ENCODE measurements at regions not wholly inside any gene's neighbourhood (a gene's known extent, or its start where the extent isn't known, plus 50 kb on each side); places are given as distances from the start of the nearest gene placed in this dataset.

- H3K4me1 Mint-ChIP-seq (ENCODE audit: low read depth) = no peaks in the 10 kb centered on the region
- H3K9me3 Mint-ChIP-seq = no peaks in the 10 kb centered on the region
- H3K27me3 Mint-ChIP-seq (ENCODE audit: low read depth) = peaks cover 21% of the 10 kb centered on the region
- no peak for DNase-seq (ENCODE audit: low spot score)
- no peak overlapping the region for H3K4me3 Mint-ChIP-seq
- H3K36me3 Mint-ChIP-seq (ENCODE audit: low read depth) = no peaks in the 10 kb centered on the region
- H3K27ac Mint-ChIP-seq = no peak overlapping the region
Measured at GRCh38 chr5:148759101-148759500, 67.3 kb upstream of the ADRB2 start.

DNA sequence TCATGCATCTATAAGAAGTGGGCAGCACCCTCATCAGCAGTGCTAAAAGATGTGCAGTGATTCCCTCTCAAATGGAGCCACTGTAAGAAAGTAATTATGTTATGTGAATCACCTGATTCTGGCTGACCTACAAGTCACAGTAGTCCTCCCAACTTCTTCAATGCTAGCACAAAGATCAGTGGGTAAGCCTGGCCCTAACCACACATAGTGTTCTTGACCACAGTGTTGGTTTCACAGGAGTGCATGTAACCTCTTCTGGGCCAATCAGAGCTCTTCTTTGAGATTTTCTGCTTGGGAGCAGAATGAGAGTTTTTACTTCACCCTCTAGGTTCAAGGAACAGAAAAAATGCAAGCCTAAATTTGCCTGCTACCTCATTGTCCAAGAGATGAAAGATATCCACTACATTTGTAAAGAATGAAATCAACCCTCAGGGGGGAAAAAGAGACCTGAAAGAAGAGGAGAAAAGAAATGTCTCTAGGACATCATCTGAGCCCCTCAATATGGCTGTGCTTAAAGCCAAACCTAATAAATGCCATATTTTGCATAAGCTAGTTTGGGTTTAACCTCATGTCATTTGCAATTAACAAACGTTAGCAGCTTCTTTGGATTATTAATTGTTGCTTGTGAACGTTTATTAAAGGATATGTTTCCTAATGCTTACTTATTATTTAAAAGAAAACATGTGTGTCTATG lies 65.3 kb upstream of the ADRB2 start:
- Mint-ChIP-seq H3K4me3 (no peak overlapping the region), H3K4me1 (ENCODE audit: low read depth) (no peaks in the 10 kb centered on the region), H3K27me3 (ENCODE audit: low read depth) (peaks cover 33% of the 10 kb centered on the region), H3K27ac (no peak overlapping the region), H3K36me3 (ENCODE audit: low read depth) (no peaks in the 10 kb centered on the region), H3K9me3 (no peaks in the 10 kb centered on the region)
- no peak for DNase-seq (ENCODE audit: low spot score)

- no peak overlapping the region for H3K27ac Mint-ChIP-seq
- DNase-seq (ENCODE audit: low spot score) = no peak
- peaks cover 45% of the 10 kb centered on the region for H3K27me3 Mint-ChIP-seq (ENCODE audit: low read depth)
- H3K4me3 Mint-ChIP-seq = no peak overlapping the region
- no peaks in the 10 kb centered on the region for H3K36me3 Mint-ChIP-seq (ENCODE audit: low read depth)
- H3K9me3 Mint-ChIP-seq = no peaks in the 10 kb centered on the region
- H3K4me1 Mint-ChIP-seq (ENCODE audit: low read depth) = no peaks in the 10 kb centered on the region
Measured at GRCh38 chr5:148763996-148764395, 62.4 kb upstream of the ADRB2 start.

DNA sequence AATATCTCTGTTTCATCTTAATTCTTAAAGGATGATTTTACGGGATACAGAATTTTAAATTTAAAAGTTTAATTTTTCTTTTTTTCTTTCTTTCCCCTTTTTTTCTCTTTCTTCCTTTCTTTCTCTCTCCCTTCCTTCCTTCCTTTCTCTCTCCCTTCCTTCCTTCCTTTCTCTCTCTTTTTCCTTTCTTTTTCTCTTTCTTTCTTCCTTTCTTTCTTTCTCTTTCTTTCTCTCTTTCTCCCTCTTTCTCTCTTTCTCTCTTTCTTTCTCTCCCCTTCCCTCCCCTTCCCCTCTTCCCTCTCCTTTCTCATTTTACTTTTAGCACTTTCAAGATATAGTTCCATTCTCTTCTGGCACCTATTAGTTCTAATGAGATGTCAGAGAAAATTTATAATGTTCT lies 61.4 kb upstream of the ADRB2 start:
- no peaks in the 10 kb centered on the region for H3K36me3 Mint-ChIP-seq (ENCODE audit: low read depth)
- H3K4me3 Mint-ChIP-seq = no peak overlapping the region
- H3K4me1 Mint-ChIP-seq (ENCODE audit: low read depth) = no peaks in the 10 kb centered on the region
- H3K27me3 Mint-ChIP-seq (ENCODE audit: low read depth) = peaks cover 46% of the 10 kb centered on the region
- DNase-seq (ENCODE audit: low spot score) = no peak
- no peak overlapping the region for H3K27ac Mint-ChIP-seq
- no peaks in the 10 kb centered on the region for H3K9me3 Mint-ChIP-seq

GRCh38 chr5:148768806-148769415 lies 57.5 kb upstream of the ADRB2 start:
- Mint-ChIP-seq H3K36me3 (ENCODE audit: low read depth) (no peaks in the 10 kb centered on the region), H3K4me1 (ENCODE audit: low read depth) (no peaks in the 10 kb centered on the region), H3K27ac (no peak overlapping the region), H3K4me3 (no peak overlapping the region), H3K27me3 (ENCODE audit: low read depth) (peaks cover 57% of the 10 kb centered on the region), H3K9me3 (no peaks in the 10 kb centered on the region)
- no peak for DNase-seq (ENCODE audit: low spot score)

GRCh38 chr5:148769941-148770340 lies 56.5 kb upstream of the ADRB2 start:
- Mint-ChIP-seq H3K27ac (no peak overlapping the region), H3K36me3 (ENCODE audit: low read depth) (no peaks in the 10 kb centered on the region), H3K27me3 (ENCODE audit: low read depth) (peaks cover 57% of the 10 kb centered on the region), H3K4me1 (ENCODE audit: low read depth) (no peaks in the 10 kb centered on the region), H3K4me3 (no peak overlapping the region), H3K9me3 (no peaks in the 10 kb centered on the region)
- DNase-seq (ENCODE audit: low spot score) = no peak

- Mint-ChIP-seq H3K27me3 (ENCODE audit: low read depth) (peaks cover 33% of the 10 kb centered on the region), H3K4me3 (no peak overlapping the region), H3K36me3 (ENCODE audit: low read depth) (no peaks in the 10 kb centered on the region), H3K9me3 (no peaks in the 10 kb centered on the region), H3K27ac (no peak overlapping the region), H3K4me1 (ENCODE audit: low read depth) (no peaks in the 10 kb centered on the region)
- no peak for DNase-seq (ENCODE audit: low spot score)
Measured at GRCh38 chr5:148774313-148774712, 52.1 kb upstream of the ADRB2 start.

DNA sequence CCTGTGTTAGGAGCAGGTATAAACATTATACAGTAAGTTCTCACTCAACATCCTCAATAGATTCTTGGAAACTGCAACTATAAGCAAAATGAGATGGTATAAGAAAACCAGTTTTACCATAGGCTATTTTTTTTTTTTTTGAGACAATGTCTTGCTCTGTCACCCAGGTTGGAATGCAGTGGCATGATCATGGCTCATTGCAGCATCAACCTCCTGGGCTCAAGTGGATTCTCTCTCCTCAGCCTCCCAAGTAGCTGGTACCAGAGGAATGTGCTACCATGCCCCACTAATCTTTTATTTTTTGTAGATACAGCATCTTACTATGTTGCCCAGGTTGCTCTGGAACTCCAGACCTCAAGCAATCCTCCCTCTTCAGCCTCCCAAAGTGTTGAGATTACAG lies 50.1 kb upstream of the ADRB2 start:
- Mint-ChIP-seq H3K4me1 (ENCODE audit: low read depth) (no peaks in the 10 kb centered on the region), H3K27ac (no peak overlapping the region), H3K4me3 (no peak overlapping the region), H3K27me3 (ENCODE audit: low read depth) (peaks cover 30% of the 10 kb centered on the region), H3K9me3 (no peaks in the 10 kb centered on the region), H3K36me3 (ENCODE audit: low read depth) (no peaks in the 10 kb centered on the region)
- DNase-seq (ENCODE audit: low spot score) = no peak
